Activated T-cell treated with anti-CD3 and anti-CD28 coated beads, Interleukin-2, amount 50 U/mL, for 24 hours (primary cell): ENCODE measurements at regions not wholly inside any gene's neighbourhood (a gene's known extent, or its start where the extent isn't known, plus 50 kb on each side); places are given as distances from the start of the nearest gene placed in this dataset.
"Not testable (repeated sequence)": the region's sequence is repeated elsewhere in the genome, so short reads cannot be mapped to it uniquely, and the experiment has no call there.

ENCODE experiments used
- DNase-seq: peaks from one replicate; pipeline ENCODE4 v3.0.0-alpha.2; 2020
- H3K27ac Mint-ChIP-seq: 2 replicates; pipeline ENCODE4 v1.8.0; 2020; ENCODE audit warnings: mild to moderate bottlenecking, mixed read lengths
- H3K27me3 Mint-ChIP-seq: 2 replicates; pipeline ENCODE4 v1.8.0; 2020; ENCODE audit warnings: mixed read lengths
- H3K36me3 Mint-ChIP-seq: 2 replicates; pipeline ENCODE4 v1.8.0; 2020; ENCODE audit warnings: low read depth, mixed read lengths
- H3K4me1 Mint-ChIP-seq: 2 replicates; pipeline ENCODE4 v1.8.0; 2020; ENCODE audit warnings: low read depth, mixed read lengths
- H3K4me3 Mint-ChIP-seq: 2 replicates; pipeline ENCODE4 v1.8.0; 2020; ENCODE audit warnings: mild to moderate bottlenecking, moderate library complexity, mixed read lengths
- H3K9me3 Mint-ChIP-seq: 2 replicates; pipeline ENCODE4 v1.8.0; 2020; ENCODE audit warnings: mixed read lengths

DNA sequence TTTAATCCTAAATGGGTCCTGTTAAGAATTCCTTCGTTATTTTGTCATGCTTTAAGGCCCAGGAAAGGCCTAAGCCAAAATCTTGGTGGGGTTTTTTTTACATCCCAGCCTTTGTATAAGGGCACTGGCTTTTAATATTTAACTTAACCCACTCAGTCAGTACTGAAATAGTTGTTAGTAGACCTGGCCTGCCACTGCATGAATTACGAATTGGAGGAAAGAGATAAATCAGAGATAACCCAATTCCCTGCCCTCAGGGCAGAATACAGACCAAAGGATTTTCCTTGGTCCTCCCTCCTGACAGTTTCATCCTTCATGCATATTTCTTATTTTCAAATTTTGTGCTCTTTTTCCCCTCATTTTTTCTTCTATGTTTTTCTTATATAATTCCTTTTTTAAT, 193.0 kb downstream of the FASLG start:
- H3K4me3 Mint-ChIP-seq, result no peak overlapping the region
- H3K4me1 Mint-ChIP-seq, result peaks cover under 1% of the 10 kb centered on the region
- no peaks in the 10 kb centered on the region for H3K36me3 Mint-ChIP-seq
- no peaks in the 10 kb centered on the region for H3K27me3 Mint-ChIP-seq
- H3K27ac Mint-ChIP-seq, result no peak overlapping the region
- H3K9me3 Mint-ChIP-seq, result peaks cover 7% of the 10 kb centered on the region
- DNase-seq, result no peak

DNA sequence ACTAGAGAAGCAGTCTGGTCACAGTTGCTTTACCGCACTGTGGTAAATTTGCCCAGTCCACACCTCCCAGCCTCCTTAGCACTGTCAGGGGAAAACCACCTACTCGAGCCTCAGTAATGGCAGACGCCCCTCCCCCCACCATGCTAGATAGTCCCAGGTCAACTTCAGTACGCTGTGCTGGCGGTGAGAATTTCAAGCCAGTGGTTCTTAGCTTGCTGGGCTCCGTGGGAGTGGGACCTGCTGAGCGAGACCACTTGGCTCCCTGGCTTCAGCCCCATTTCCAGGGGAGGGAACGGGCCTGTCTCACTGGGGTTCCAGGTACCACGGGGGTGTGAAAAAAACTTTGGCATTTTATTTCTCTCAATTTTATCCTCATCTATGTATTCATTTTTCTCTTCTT, 194.8 kb downstream of the TNFSF18 start:
- H3K27ac Mint-ChIP-seq, DNase-seq, H3K4me1 Mint-ChIP-seq, H3K27me3 Mint-ChIP-seq, H3K4me3 Mint-ChIP-seq, H3K9me3 Mint-ChIP-seq, H3K36me3 Mint-ChIP-seq: not testable (repeated sequence)

DNA sequence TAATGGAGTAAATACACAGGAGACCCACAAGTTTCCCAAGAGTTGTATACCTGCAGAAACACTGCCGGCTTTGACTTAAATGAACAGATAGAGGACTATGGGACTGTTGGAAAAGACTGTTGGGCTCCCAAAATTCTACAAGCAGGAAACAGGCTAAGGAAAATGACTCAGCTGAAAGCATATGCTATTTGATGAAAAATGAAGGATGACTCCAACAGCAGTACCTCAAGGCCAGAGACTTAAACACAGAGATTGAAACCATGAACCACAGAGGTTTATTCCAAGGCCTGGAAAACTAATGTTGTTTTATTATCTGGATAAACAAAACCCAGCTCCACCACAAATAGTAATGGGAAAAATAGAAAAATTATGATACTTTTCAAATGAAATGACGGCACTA, 187.7 kb downstream of the TNFSF18 start:
- peaks cover 9% of the 10 kb centered on the region for H3K4me1 Mint-ChIP-seq
- H3K4me3 Mint-ChIP-seq, result no peak overlapping the region
- peaks cover 7% of the 10 kb centered on the region for H3K9me3 Mint-ChIP-seq
- no peak for DNase-seq
- H3K27me3 Mint-ChIP-seq, result no peaks in the 10 kb centered on the region
- H3K27ac Mint-ChIP-seq, result no peak overlapping the region
- no peaks in the 10 kb centered on the region for H3K36me3 Mint-ChIP-seq

DNA sequence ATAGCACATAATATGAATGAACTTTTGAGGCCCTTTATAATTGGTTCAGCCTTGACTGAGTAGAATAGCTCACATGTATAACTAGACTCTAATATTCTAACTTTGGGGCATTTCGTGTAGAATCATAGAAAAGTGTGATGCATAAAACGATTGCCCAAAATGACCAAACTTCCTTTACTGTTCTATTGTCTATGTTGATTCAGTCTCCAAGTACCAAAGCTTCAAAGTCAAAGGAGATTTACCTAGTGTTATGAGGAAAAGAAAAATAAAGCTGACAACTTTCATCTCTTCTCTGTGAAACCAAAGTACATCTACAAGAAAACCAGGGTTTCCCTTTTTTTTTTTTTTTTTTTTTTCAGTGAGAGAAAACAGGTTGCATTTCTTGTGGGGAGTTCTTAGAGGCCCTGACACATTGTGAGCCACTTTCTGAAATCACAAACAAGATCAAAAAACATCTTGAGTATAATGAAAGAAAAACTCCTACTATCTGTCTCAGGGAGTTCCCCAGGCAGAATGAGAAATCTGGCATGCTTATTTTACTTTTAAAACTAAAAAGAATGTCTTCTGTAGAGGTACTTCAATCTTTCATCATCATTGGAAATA, 183.4 kb downstream of the TNFSF18 start:
- no peak for DNase-seq
- Mint-ChIP-seq H3K4me3 (no peak overlapping the region), H3K4me1 (peaks cover 29% of the 10 kb centered on the region), H3K27me3 (peaks cover 13% of the 10 kb centered on the region), H3K9me3 (peaks cover 2% of the 10 kb centered on the region), H3K36me3 (no peaks in the 10 kb centered on the region), H3K27ac (no peak overlapping the region)

DNA sequence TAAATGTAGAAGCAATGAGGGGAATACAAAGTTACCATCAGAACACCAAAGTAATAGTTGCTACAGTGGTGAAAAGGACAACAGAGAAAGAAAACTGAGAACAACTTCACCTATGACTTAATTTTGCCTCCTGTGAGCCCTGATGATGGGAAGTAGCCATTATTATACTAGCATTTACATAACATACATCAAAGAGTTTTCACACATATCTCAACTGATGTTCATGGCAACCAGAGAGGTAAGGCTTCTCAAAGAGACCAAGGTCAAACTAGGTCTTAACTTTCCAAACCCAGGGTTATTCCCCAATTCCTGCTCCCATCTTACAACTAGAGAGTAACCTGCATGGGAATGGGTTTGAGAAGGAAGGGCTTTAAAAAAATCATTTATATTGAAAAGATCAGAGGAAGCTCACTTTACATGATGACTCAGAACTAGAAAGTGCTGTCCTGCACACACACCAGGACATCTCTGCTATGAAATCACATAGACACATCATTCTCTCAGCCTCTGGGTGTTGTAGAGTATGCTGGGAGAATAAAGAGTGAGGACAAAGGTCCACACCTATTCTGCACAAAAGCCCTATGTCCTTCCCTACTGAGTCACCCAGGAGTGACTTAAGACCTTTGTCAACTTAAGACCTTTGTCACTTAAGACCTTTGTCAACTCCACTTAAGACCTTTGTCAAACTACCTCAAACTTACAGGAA, 179.7 kb downstream of the TNFSF18 start:
- Mint-ChIP-seq H3K27me3 (peaks cover 28% of the 10 kb centered on the region), H3K36me3 (no peaks in the 10 kb centered on the region), H3K4me1 (peaks cover 46% of the 10 kb centered on the region), H3K4me3 (no peak overlapping the region), H3K27ac (no peak overlapping the region), H3K9me3 (no peaks in the 10 kb centered on the region)
- DNase-seq, result no peak

DNA sequence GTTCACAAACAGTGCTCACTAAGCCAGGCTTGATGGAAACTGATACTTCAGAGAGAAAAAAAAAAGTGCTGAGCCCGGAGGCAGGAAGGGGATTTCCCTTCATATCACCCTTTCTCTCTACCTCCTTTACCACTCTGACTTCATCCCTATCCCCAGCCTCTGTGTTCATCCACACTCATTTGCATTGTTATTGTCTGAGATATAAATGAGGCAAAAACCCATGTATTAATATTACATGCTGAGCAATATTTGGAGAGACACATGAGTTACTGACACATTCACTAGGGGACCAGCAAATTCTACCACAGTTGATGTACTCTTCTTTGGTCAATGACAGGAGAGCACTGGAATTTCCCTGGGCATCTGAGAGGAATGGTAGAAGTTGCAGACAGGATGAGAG, 175.8 kb downstream of the TNFSF18 start:
- no peak overlapping the region for H3K4me3 Mint-ChIP-seq
- peak overlapping the region; percentile 15 for H3K27ac Mint-ChIP-seq
- H3K36me3 Mint-ChIP-seq, result no peaks in the 10 kb centered on the region
- DNase-seq, result no peak
- no peaks in the 10 kb centered on the region for H3K9me3 Mint-ChIP-seq
- peaks cover 35% of the 10 kb centered on the region for H3K27me3 Mint-ChIP-seq
- peaks cover 38% of the 10 kb centered on the region for H3K4me1 Mint-ChIP-seq

DNA sequence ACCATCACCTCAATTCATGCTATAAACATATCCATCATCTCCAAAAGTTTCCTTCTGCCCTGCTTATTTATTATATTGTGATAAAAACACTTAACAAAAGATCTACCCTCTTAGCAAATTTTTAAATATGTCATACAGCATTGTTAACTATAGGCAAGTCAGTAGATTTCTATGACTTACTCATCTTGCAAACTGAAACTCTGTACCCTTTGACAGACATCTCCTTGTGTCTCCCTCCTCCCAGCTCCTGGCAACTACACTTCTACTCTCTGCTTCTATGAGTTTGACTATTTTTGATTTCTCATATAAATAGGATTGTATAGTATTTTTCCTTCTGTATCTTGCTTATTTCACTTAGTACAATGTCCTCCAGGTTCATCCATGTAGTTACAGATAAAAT, 174.8 kb downstream of the TNFSF18 start:
- no peaks in the 10 kb centered on the region for H3K9me3 Mint-ChIP-seq
- H3K4me1 Mint-ChIP-seq, result peaks cover 30% of the 10 kb centered on the region
- H3K4me3 Mint-ChIP-seq, result no peak overlapping the region
- no peak for DNase-seq
- peaks cover 42% of the 10 kb centered on the region for H3K27me3 Mint-ChIP-seq
- no peaks in the 10 kb centered on the region for H3K36me3 Mint-ChIP-seq
- H3K27ac Mint-ChIP-seq, result no peak overlapping the region

DNA sequence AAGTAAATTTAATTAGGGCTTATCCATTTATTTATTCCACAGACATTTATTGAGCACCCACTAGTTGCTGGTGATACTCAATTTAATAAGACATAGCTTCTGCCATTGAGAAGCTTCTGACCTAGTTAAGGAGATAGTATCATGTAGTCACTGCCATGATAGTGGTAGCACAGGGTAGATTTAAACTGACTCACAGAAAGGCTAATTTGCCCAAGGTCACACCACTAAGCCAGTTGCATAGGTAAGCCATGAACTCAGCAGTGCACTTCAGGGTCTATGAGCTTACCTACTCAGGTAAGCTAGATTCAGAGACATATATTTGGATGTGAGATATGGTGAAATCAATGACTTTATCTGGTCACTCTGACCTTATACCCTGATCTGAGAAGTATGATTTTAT, 168.4 kb downstream of the TNFSF18 start:
- no peaks in the 10 kb centered on the region for H3K36me3 Mint-ChIP-seq
- no peak overlapping the region for H3K27ac Mint-ChIP-seq
- no peak overlapping the region for H3K4me3 Mint-ChIP-seq
- no peak for DNase-seq
- peaks cover 21% of the 10 kb centered on the region for H3K4me1 Mint-ChIP-seq
- H3K27me3 Mint-ChIP-seq, result peaks cover 52% of the 10 kb centered on the region
- no peaks in the 10 kb centered on the region for H3K9me3 Mint-ChIP-seq

DNA sequence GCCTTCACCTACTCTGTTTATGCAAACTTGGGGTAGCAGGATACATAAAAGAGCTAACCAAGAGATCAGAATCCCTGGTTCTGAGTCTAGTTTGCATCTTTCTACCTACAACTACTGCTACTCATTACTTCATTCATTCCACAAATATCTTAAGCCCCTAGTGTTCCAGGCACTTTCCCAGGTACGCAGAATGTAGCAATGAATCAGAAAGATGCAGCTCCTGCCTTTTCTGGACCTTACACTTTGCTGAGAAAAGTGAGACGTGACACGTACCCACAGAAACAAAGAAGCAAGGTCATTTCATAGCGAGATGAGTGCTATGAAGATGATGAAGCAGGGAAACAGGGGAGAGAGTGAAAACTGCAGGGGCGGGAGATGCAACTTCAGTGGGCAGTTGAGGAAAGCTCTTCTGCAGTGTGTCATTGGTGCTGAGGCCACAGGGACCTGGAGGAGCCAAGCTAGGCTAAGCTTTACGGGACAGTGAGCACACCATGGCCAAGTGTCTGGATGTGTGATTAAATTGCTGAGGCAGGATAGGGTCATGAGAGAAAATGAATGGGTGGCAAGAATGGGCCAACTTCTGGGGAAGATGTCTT, 167.9 kb downstream of the TNFSF18 start:
- H3K27me3 Mint-ChIP-seq, result peaks cover 54% of the 10 kb centered on the region
- peak overlapping the region; percentile 76 for H3K27ac Mint-ChIP-seq
- no peaks in the 10 kb centered on the region for H3K9me3 Mint-ChIP-seq
- no peak overlapping the region for H3K4me3 Mint-ChIP-seq
- H3K4me1 Mint-ChIP-seq, result peaks cover 21% of the 10 kb centered on the region
- DNase-seq, result no peak
- H3K36me3 Mint-ChIP-seq, result no peaks in the 10 kb centered on the region

DNA sequence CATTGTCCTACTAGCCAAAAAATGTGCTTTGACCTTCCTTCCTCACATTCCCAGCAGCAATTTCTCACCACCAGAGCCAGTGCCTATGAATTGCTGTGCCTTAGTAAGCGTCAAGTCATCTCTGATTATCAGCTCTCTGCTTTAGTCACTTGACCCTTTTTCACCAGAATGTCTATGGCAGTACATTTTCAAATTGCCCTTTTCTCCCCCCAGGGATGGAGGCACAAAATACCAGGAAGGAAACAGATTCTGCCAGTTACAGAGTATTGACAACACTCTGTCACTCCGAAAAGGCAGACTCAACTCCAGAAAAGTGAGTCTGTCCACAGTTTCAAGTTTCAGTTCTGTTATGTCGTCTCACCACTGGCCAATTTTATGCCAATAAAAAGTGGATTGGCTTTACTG, 167.4 kb downstream of the TNFSF18 start:
- no peak for DNase-seq
- H3K27ac Mint-ChIP-seq, result peak overlapping the region; percentile 76
- H3K4me3 Mint-ChIP-seq, result no peak overlapping the region
- H3K9me3 Mint-ChIP-seq, result no peaks in the 10 kb centered on the region
- H3K27me3 Mint-ChIP-seq, result peaks cover 57% of the 10 kb centered on the region
- no peaks in the 10 kb centered on the region for H3K36me3 Mint-ChIP-seq
- H3K4me1 Mint-ChIP-seq, result peaks cover 21% of the 10 kb centered on the region

DNA sequence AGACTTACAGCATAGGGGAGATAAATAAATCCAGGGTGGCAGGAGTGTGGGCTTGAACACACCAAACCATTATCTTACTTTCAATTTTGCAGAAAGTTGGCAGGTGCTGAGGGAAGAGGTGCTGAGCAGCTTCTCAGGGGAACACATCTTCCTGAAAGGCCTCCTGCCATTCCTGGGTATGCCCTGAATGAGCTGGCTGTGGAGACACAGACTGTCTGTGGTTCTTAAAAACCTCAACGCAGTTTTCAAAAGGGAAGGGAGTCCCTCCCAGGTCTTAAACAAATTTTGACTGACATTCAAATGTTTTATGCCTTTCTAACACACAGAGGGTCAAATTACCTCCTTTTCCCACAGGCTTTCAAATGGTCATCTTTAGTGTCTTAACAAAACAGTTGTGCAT, 166.9 kb downstream of the TNFSF18 start:
- DNase-seq, result no peak

DNA sequence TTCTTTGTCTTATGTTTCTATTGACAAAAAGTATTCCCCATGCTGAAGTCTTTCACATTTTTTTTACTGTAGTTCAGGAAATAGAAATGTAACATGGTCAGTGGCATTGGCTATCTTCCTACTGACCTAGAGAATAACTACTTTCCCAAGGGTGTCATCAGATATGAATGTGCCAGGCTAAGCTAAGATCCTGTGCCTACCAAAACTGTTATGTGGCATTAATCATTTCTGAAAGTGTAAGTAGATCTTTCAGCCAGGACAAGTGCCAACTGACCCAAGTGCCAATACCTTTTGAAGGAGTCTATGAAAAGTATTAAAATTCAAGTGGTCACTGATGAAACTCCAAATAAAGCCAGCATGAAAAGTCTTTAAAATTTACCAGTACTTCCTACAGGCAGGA, 165.3 kb downstream of the TNFSF18 start:
- Mint-ChIP-seq H3K36me3 (no peaks in the 10 kb centered on the region), H3K4me3 (no peak overlapping the region), H3K4me1 (peaks cover 21% of the 10 kb centered on the region), H3K9me3 (no peaks in the 10 kb centered on the region), H3K27me3 (peaks cover 57% of the 10 kb centered on the region), H3K27ac (no peak overlapping the region)
- no peak for DNase-seq

More for the DNA sequence above, 166.9 kb downstream of the TNFSF18 start:
- H3K9me3 Mint-ChIP-seq, result no peaks in the 10 kb centered on the region
- peaks cover 62% of the 10 kb centered on the region for H3K27me3 Mint-ChIP-seq
- no peaks in the 10 kb centered on the region for H3K36me3 Mint-ChIP-seq
- H3K27ac Mint-ChIP-seq, result peak overlapping the region; percentile 76
- no peak overlapping the region for H3K4me3 Mint-ChIP-seq
- H3K4me1 Mint-ChIP-seq, result peaks cover 21% of the 10 kb centered on the region

DNA sequence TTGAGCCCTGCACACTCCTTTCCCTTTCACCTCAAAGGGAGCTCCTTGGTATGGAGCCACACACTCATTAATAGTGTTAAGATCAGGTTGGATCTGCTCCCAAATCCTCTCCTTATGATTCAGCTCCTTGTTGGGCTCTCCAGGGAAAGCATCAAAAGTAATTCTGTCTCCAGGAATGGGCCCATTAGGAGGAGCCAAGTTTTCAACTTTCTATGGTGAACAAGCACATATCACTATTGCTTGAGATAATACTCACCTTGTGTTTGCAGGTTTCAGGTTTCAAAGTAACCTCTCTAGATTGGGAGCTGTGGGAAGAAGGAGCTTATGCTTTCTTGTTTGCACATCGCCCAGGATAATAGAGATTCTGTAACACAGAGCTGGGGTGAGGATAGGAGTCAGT, 164.8 kb downstream of the TNFSF18 start:
- no peak for DNase-seq
- H3K36me3 Mint-ChIP-seq, result no peaks in the 10 kb centered on the region
- H3K27me3 Mint-ChIP-seq, result peaks cover 52% of the 10 kb centered on the region
- peaks cover 21% of the 10 kb centered on the region for H3K4me1 Mint-ChIP-seq
- H3K27ac Mint-ChIP-seq, result no peak overlapping the region
- no peaks in the 10 kb centered on the region for H3K9me3 Mint-ChIP-seq
- no peak overlapping the region for H3K4me3 Mint-ChIP-seq

DNA sequence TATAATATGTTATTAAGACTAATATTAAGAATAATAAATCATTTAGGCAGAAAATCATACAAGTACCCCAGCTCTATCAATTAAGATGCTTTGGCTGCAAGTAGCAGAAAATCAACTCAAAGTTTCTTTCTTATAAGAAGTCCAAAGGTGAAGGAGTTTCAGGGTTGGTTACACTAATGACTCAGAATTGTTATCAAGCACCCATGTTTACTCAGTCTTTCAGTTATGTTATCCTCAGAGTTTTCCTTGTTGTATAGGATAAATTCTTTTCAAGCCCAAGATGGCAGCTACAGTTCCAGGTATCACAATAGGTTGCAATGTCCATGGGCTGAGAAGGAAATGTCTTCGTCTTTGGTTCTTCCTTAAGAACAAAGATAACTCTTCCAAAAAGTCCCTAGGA, 163.6 kb downstream of the TNFSF18 start:
- H3K27me3 Mint-ChIP-seq, result peaks cover 43% of the 10 kb centered on the region
- no peaks in the 10 kb centered on the region for H3K36me3 Mint-ChIP-seq
- H3K27ac Mint-ChIP-seq, result no peak overlapping the region
- H3K4me1 Mint-ChIP-seq, result peaks cover 22% of the 10 kb centered on the region
- no peak for DNase-seq
- no peak overlapping the region for H3K4me3 Mint-ChIP-seq
- H3K9me3 Mint-ChIP-seq, result no peaks in the 10 kb centered on the region

DNA sequence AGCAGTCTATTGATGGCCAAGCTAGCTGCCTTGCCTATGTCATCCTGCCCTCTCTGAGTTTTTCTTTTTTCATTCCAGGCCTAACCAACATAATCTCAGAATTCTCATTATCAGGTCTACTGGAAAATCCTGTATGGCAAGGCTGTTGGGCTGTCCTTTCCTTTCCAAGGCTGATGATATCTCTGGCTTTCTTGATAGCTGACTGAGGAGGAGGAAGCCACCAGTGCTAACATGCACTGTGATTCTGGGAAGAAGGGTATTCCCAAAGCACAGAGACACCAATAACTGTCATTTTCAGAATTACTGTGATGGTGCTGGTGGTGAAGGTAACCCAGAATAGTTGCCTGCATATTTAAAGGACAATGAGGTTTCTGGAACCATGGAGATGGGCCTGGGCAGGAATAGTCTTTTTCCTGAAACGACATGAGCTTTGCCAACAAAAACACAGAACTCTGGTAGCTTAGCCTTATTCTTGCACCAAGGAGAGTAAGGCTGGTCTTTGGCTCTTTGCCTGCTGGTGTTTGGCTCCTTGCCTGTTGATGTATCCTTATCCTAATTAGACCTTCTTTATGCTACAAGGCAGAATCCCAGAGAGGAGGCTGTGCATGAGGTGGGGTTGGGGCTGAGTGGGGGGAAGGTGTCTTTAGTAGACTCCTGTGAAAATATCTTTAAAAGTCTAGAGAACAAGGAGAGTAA, 157.4 kb downstream of the TNFSF18 start:
- Mint-ChIP-seq H3K27ac (no peak overlapping the region), H3K9me3 (no peaks in the 10 kb centered on the region), H3K4me3 (no peak overlapping the region), H3K27me3 (peaks cover 11% of the 10 kb centered on the region), H3K36me3 (no peaks in the 10 kb centered on the region), H3K4me1 (peaks cover 44% of the 10 kb centered on the region)
- DNase-seq, result no peak
